GM18861 (cell line): ENCODE measurements at regions not wholly inside any gene's neighbourhood (a gene's known extent, or its start where the extent isn't known, plus 50 kb on each side); places are given as distances from the start of the nearest gene placed in this dataset.
"Not testable (repeated sequence)": the region's sequence is repeated elsewhere in the genome, so short reads cannot be mapped to it uniquely, and the experiment has no call there.

ENCODE experiments used
- ATAC-seq: cut with Tn5 transposase; IDR thresholded peaks from one replicate; pipeline ENCODE4 v1.9.1; 2021; ENCODE audit not compliant: unreplicated experiment

DNA sequence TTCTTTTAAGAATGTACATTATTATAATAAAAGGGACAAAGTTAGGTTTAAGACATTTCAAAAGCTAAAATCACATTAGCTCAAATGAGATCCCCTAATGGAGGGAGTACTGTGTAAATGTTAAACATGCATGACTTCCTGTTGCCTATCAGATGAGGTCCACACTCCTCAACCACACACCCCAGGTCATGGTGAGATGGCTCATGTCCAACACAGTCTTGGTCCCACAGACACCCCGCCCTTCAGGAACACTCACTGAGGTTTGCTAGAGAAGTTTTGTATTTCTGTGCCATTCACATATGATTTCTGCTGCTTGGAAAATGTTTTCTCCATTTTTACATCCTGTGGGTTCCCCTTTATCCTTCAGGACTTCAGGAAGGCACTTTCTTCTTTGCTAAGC is 491.0 kb downstream of the SOX11 start:
- no peak for ATAC-seq

GRCh38 chr2:6184532-6185292 is 492.5 kb downstream of the SOX11 start:
- no peak for ATAC-seq

DNA sequence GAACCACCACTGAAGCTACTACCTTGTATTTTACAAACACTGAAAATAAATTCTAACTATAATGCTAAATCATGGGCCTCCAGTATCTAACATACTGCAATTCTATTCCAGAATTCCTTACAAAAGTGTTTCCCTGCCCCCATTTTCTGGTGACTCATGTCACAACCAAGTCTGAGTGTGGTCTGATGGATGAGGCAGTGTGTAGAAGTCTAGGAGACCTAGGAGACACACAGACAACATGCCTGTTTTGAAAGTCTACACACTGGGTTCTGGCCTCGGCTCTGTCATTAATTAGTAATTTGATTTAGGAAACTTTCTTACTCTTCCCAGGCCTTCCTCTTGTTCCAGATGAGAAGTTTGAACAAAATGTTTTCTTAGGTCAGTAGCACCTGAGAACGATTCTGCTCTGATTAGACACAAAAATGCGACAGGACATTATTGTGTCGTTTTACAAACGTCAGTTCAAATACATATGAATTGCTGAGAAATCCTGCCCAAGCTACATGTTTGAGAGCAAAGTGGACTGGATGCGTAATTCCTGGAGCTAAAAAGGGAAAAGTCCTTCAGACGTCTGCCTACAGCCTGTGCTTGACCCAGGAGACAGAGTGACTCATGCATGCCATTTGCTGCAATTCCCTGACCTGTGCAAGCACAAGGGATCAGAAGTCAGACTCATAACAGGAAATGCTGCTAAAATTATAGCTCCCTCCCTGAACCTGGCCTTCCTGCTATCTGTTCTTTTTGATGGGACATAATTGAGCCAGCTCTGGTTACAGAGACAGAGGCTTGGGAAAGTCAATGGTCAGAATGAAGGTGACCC is 494.4 kb downstream of the SOX11 start:
- ATAC-seq = no peak

DNA sequence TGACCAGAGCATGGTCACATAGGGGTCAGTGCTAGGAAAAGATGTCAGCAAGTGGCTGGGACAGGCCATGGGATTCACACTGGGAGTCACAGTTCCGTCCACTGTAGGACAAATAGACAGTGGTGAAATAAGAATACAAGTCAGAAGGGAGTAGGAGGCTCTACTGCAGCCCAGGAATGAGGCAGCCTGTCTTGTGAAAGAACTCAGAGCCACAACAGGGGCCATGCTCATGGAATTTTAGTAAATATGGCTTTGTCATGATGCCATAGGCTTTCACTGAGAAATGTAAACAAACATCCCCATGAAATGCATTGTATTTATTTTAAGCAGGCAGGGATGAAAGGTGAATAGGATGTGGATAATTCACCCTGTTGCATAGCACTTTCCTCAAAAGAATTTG is 504.3 kb downstream of the SOX11 start:
- ATAC-seq = no peak

GRCh38 chr2:6198370-6198919 is 506.3 kb downstream of the SOX11 start:
- not testable (repeated sequence) for ATAC-seq

- ATAC-seq = no peak
These were observed 510.6 kb downstream of the SOX11 start for GRCh38 chr2:6202756-6203155.

DNA sequence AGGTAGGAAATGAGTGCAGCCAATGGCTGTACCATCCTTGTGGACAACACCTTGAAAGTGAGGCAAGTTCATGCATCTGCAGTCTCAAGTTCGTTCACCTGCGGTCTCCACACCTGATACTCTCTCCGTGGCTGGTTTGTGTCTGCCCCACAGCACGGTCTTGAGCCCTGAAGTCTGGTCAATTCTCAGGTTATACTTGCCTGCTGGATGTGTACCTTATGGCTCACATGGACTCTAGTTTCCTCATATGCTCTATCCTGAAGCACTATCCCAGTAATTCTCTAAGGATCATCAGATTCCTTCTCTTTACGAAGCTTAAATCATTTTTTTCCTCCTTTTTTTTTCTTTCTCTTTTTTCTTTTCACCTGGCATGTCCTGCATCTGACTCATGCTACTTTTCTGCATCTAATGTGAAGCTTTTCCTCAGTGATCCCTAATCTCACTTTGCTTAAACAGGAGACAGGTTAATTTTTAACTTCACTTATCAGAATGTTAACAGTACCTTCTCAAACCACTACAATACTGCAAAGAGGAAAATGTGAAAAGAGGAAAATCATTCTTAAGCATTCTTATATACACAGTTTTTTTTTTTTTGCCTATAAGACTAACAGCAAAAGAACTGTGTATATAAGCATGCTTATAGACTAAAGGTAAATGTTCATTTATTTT is 511.2 kb downstream of the SOX11 start:
- ATAC-seq = no peak

DNA sequence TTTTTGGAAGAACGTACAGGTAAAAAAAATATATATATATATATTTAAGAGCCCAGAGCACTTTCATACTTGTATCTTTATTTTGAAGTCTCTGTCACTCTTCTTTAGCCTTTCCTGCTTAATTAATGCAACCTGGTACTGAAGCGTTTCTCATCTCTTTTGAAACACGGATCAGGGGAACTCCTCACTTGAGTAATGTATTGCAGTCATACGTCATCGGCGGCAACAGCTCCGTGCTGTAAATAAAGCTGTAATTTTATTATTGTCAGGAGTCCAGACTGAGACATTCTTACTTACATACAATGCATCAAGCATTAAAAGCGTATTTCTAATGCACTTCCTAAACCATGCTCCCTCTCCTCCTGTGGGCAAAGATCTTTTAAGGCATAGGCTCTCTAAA is 514.7 kb downstream of the SOX11 start:
- ATAC-seq = no peak

DNA sequence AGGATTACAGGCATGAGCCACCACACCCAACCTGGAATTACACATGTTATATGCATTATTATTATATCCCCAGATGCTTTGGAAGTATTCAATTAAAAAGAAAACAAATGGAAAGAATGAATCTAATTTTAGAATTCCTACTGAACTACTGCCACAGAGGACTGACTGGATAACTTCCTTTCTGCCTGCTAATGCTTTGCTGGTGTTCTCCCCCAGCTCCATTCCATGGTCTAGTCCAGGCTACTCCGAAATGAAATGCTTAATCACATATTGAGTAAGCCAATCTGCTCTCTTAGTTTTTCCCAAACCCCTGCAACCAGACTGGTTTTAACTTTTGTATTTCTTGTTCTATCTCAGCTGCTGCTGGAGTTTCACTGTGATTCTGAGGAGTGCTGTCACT is 519.1 kb downstream of the SOX11 start:
- no peak for ATAC-seq

DNA sequence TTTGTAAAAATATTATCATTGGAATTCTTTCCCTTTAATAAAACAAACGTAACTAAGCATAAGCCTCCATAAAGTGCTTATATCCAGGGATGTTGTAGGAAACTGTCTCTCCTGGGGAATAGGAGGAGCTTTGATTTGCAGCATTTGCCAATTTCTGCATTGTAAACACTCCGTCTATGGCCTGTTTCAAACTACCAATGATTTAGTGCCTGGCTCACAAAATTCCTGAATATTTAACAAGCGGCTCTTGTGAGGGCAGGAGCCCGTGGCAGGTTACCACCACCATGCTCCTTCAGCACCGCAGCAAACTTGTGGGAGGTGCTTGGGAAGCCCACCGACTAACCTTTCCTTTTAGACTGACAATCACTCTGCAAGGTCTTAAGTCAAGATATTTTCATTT is 520.3 kb downstream of the SOX11 start:
- ATAC-seq = no peak

- ATAC-seq = no peak
These were observed 521.0 kb downstream of the SOX11 start for GRCh38 chr2:6213056-6213780.

- ATAC-seq = no peak
These were observed 522.3 kb downstream of the SOX11 start for GRCh38 chr2:6214471-6214870.

- ATAC-seq = no peak
These were observed 522.9 kb downstream of the SOX11 start for GRCh38 chr2:6215053-6215452.

- ATAC-seq = no peak
These were observed 524.0 kb downstream of the SOX11 start for GRCh38 chr2:6216234-6216633.

- ATAC-seq = no peak
These were observed 526.7 kb downstream of the SOX11 start for GRCh38 chr2:6218926-6219325.

- ATAC-seq = no peak
These were observed 527.7 kb downstream of the SOX11 start for GRCh38 chr2:6219906-6220305.

- ATAC-seq = no peak
These were observed 530.1 kb downstream of the SOX11 start for GRCh38 chr2:6222296-6222695.

GRCh38 chr2:6224267-6224666 is 532.1 kb downstream of the SOX11 start:
- peak; percentile 81 for ATAC-seq

DNA sequence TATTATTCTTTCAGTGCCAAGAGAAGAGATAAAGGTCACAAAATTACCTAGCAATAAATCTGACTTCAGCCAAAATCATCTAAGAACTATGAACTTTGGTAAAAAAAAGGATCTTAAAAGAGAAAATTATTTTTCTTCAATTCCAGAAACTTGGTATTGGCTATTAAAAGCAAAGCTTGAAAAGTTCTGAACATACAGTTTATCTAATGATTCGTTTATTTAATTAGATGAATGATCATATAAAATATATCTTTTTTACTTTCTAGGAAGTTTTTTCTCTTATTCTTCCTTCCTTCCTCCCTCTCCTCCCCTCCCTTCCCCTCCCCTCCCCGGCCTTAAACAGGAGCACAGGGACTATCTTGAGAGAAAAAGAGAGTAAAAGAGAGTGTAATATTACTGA is 536.1 kb downstream of the SOX11 start:
- ATAC-seq = no peak

- ATAC-seq = no peak
These were observed 539.0 kb downstream of the SOX11 start for GRCh38 chr2:6231166-6231565.

GRCh38 chr2:6233993-6234392 is 541.8 kb downstream of the SOX11 start:
- no peak for ATAC-seq
